ELF-1 (cell line): ENCODE measurements at regions not wholly inside any gene's neighbourhood (a gene's known extent, or its start where the extent isn't known, plus 50 kb on each side); places are given as distances from the start of the nearest gene placed in this dataset.

ENCODE experiments used
- DNase-seq: peaks from one replicate; pipeline ENCODE4 v3.0.0-alpha.2; 2016; ENCODE audit warnings: low read depth, low spot score

DNA sequence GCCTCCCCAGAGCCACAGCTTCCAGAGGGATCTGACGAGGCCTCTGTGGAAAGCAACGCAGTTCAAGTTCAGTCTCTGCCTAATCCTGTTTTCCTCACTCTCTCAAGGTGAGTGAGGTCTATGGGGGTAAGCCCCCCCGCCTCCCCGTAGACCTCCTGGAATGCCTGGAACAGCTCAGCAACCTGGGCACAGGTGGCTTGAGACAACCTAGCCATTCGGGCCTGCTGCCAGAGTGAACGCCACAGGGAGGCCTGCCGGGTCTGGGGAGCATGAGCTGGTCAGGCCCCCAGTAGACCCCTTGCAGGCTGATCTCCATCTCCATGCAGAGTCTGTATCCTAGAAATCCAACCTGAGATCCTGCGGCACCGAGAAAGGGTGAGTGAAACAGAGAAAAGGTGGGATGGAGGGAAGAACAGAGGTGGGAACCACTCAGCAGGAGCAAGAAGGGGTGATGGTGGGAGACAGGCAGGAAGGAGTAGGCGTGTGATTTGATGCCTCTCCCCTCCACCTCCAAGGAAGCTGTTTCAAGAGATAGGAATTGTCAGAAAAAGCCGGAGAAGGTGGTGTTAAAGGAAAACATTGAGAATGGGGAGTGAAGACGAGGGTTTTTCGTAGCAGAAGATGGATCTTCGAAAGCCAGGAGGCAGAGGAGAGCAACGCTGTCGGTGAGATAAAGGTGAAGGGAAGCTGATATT is 123.1 kb upstream of the PRMT8 start:
- DNase-seq: no peak

DNA sequence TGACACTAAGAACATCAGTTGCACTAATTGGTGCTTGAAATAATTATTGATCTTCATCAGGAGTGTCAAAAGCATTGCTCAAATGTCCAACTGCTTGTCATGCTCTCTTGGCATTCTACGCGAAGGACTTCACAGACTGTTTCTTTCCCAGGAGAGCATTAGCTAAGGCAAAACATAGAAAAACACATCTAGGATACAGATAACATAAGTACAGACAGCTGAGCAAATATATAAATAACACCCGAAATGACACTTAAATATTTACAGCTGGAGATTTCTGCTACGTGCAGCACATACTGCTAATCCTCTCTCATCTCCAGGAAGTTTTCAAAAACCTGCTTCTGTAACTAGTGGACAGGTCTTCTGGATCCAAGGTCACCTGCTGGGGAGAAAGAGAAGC is 120.0 kb upstream of the PRMT8 start:
- no peak for DNase-seq

DNA sequence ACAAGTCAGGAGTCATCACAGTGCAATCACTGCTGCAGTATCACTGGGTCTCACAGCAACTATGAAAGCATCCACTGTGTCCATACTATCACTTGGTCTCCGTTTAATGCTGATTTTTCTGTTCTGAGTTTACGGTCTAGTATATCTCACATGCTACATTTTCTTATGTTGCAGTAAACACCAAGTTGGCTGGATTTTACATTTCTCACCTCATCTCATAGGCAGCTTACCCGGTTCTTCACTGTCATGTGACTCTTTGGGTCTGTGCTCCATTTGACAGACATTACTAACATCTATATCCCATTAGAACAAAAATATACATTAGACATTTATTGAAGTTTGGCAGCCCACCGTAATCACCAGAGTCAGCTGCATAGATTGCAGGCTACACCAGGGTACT is 115.7 kb upstream of the PRMT8 start:
- no peak for DNase-seq

DNA sequence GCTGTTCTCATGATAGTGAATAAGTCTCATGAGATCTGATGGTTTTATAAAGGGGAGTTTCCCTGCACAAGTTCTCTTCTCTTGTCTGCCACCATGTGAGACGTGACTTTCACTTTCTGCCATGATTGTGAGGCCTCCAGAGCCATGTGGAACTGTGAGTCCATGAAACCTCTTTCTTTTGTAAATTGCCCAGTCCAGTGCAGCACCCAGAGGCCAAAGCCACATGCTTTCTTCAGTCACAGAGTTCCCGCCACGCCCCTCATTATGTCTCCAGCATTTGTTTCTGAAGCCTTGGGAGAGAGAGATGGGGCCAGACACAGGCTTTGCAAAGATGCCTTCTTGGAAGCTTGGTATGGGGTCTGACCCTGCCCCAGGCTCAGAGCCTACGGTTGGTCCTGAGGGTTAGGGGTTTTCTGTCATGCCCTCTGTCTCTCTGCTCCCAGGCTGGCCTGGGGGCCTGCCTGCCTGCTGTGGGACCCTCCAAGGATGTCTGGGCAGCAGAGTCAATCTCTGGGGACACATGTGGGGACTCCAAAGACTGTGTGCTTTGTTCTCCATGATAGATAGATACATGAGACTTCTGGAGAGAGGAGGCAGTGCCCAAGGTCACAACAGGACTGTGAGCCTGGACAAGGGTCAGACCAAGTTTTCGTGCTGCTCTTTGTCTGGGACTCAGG is 114.1 kb upstream of the PRMT8 start:
- no peak for DNase-seq

DNA sequence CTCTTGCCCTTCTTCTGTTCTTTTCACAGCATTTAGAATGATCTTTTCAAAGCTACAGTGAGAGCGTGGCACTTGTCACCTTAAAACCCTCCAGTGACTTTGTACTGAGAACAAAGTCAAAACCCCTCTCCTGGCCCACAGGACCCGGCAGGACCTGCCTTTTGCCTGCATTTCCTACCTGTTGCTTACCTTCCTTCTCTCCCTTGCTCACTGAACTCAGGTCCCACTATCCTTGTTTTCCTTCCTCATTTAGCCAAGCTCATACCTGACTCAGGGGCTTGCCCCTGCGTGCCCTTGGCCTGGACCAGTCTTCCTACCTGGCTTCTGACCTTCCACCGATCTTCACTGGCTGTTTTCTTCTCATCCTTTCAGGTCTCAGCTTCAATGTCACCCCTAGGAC is 112.3 kb upstream of the PRMT8 start:
- no peak for DNase-seq

DNA sequence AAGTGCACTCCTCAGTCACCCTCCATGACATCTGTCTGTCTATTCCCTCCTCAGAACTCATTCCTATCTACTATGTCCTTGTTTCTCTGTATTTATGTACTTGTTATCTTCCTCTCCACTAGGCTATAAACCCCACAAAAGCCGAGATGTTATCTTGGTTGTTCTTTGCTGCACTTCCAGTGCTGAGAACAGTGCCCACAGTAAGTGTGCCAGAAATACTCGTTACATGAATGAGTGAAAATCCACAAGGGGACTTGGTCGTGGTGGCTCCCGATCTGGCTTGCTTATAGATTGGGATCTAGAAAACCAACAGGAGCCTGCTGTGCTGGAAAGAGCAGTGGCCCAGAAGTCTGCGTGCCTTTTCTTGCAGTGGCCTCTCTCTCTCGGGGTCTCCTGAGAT is 111.9 kb upstream of the PRMT8 start:
- no peak for DNase-seq

DNA sequence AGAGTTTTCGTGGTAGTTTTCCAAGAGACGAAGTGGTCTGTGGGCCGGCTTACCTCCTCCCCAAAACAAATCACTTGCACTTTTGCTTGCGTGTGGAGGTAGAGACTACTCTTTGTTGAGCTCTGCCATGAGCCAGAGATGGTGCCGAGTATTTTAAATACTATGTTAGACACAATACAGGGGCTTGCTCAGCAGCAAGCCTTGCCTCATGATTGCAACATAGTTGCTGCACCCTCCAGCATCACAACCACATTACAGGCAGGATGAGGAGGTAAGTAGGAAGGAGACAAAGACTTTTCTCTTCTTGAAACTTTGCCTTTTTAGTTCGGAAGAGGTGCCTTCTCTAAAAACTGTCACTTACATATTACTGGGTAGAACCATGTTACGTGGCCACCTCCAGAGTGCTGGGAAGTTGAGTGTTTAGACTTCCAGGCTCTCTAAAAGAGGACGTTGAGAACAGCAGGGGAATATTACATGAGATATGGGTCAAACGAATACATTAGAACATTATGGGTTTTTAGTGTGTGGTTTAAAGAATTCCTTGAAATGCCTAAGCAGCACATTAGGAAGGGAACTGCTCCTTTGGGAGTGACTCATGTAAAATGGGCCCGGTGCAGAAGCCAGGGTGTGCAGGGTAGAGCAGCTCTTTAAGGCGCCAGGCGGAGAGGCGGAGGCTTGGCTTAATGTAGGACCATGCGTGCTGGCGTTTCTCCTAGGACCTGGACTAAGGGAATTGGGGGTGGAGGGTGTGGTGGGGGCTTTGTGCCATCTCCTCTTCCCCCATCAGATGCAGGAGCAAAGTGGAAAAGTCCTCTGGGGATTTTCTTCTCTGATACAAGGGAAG is 110.6 kb upstream of the PRMT8 start:
- no peak for DNase-seq

DNA sequence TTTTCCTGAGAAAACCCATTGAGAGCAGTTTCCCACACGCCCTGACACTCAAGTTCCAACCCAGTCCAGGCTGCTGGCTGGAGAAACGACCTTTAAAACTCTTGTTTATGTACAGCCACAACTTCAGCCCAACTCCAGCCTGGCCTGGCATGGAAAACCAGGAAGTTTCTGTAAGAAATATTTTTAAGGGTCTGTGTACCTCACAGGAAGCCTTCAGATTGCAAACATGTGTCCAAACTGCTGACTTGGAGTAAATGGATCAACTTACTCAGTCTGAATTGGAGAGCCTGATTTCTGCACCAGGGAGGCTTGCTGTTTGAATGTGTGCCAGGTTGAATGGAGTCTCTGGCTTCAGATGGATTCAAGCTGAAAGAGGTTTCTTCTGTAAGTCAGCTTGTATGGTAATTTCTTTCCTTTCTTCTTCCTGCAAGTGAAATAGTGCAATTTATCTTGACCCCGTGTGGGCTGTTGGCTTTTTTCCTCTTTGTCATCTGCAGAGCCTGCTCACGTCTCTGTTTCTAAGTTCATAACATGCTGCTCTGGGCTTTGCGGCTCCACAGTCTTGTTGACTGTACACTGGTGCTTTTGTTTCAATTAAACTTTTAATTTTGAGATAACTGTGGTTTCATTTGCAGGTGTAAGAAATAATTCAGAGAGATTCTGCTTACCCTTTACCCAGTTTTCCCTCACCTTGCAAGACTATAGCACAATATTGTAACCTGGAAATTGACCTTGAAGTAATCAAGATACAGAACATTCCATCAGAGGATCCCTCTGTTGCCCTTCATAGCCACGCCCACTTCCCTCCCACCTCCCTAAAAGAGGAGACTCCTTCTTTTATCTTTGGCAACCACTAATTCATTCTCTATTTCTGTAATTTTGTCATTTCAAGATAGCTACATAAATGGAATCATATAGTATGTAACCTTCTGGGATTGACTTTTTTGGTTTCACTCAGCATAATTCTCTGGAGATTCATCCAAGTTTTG is 109.7 kb upstream of the PRMT8 start:
- no peak for DNase-seq

DNA sequence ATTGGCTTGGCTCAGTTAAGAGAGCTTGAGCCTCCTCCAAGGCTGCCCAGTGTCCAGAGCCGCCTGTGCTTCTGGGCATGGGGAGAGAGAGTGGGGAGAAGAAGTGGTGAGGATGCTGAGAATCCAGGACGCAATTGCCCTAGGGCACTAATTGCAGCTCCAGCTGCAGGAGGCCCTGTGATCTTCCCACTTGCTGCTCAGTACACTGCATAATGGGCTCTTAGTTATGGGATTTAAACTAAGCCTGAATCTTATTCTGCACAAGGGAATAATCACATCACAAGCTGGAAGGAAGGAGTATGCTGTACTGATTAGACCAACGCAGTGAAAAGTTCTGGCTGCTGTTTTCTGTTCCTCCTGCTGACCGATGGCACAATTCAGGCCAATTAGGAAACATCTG is 101.0 kb upstream of the PRMT8 start:
- DNase-seq: peak; percentile 51

DNA sequence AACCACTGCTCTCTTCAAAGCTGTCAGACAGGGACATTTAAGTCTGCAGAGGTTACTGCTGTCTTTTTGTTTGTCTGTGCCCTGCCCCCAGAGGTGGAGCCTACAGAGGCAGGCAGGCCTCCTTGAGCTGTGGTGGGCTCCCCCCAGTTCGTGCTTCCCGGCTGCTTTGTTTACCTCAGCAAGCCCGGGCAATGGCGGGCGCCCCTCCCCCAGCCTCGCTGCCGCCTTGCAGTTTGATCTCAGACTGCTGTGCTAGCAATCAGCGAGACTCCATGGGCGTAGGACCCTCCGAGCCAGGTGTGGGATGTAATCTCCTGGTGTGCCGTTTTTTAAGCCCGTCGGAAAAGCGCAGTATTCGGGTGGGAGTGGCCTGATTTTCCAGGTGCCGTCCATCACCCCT is 93.4 kb upstream of the PRMT8 start:
- peak; percentile 47 for DNase-seq

DNA sequence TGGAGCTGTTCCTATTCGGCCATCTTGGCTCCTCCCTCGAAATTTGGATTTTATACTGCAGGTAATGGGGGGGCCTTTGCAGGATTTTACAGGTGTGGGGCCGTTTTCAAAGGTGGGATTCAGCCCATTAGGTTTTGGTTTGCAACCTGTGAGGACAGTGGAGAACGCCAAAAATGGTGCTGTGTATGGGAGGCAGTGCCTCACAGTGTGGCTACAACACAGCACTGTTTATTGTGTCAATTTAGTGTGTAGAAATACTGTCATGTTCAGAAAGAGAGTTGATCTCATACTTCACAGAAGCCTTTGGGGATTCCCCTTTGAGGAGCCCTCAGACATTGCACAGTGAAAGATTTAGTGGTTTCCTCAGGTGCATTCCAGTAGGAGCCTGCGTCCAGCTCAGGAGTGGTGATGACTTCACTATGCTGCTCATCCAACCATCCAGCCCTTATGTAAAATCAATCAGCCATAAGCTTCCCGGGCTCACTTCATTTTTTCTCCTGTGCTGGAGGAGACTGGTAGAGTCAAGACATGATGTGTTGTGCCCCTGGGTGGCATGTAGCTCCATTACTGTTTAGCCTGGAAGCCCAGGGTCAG is 92.7 kb upstream of the PRMT8 start:
- no peak for DNase-seq

DNA sequence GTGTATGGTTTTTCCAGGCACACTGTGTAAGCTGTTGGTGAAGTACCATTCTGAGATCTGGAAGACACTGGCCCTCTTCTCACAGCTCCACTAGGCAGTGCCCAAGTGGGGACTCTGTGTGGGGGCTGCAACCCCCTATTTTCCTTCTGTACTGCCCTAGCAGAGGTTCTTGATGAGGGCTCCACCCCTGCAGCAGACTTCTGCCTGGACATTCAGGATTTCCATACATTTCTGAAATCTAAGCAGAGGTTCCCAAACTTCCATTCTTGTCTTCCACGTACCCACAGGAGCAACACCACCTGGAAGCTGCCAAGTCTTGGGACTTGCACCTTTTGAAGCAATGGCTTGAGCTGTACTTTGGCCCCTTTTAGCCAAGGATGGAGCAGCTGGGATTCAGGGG is 85.2 kb upstream of the PRMT8 start:
- no peak for DNase-seq

DNA sequence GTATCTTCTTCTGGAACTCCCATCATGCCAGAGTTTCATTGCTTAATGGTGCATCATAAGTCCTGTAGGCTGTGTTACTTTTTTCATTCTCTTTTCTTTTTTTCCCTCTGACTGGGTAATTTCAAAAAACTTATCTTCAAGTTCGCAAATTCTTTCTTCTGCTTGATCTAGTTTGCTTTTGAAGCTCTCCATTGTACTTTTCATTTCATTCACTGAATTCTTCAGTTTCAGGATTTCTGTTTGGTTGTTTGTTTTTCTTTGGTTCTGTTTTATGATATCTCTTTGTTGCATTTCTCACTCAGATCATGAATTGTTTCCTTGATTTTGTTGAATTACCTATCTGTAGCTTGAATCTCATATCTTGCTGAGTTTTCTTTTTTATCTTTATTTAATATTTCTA is 83.3 kb upstream of the PRMT8 start:
- DNase-seq: no peak

DNA sequence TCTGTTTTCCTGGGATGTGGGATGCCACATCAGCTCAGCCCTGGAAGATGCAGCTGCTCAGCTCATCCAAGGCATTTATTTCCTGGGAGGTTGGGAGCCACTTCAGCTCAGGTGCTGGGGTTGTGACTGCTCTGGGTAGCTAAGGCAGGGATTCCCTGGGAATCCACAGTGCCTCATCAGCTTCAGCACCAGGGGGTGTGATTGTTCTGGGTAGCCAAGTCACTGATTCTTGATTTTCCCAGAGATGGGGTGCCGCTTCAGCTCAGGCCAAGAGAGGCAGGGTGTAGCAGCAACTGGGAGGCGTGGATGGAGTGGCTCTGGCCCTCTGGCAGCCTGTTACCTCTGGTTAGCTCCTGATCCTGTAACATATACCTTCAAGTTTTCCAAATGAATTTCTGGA is 81.3 kb upstream of the PRMT8 start:
- no peak for DNase-seq

DNA sequence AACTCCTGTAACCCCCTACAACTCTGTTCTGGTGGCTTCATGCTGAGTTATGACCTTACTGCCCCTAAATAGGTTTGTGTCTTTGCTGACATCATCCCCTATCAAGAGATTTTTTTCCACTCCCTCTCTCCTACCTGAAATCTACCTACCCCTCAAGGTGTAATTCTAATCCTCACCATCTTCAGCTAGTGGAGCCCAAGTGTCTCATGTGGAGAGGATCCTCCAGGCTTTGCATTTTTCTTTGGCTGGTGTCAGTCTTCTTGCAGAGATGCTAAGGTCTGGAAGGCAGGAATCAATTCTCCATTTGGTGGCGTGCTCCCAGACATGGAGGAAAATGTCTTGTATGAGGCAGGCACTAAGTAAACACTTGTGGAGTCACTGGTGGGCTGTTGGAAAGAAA is 74.8 kb upstream of the PRMT8 start:
- DNase-seq: no peak

DNA sequence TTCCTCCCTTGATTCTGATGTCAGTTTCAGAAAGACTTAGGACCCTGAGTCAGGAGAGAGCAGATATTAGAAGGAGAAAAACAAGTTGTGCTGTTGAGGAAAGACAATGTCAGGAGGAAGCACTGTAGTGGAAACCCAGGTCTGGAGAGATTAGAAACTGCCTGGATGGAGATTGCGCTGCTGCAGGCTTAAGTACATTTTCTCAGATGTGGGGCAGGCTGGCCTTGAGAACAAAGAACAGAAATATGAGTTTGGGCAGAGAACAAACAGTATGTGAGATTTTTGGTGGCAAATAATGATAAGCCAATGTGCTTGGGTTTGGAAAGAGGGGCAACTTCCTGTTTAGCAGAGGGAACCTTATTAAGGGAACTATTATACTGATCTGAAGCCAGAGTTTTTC is 74.3 kb upstream of the PRMT8 start:
- DNase-seq: no peak

DNA sequence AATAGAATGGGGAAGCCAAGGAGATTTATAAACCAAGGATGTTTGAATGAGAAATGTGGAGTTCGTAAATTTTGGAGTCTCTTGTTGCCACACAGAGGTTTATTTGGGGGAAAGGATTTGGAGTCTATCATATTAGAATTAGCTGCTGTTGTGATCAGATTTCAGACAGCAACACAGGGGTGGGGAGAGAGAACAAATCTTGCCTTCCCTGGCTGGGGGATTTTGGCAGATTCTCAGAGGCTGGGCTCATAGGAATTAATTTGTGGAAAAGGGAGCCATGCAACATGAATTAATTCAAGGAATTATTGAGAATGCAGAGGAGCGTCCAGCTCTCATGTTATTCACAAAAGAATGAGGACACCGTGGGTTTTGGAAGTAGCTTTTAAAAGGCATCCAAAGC is 73.9 kb upstream of the PRMT8 start:
- DNase-seq: no peak

DNA sequence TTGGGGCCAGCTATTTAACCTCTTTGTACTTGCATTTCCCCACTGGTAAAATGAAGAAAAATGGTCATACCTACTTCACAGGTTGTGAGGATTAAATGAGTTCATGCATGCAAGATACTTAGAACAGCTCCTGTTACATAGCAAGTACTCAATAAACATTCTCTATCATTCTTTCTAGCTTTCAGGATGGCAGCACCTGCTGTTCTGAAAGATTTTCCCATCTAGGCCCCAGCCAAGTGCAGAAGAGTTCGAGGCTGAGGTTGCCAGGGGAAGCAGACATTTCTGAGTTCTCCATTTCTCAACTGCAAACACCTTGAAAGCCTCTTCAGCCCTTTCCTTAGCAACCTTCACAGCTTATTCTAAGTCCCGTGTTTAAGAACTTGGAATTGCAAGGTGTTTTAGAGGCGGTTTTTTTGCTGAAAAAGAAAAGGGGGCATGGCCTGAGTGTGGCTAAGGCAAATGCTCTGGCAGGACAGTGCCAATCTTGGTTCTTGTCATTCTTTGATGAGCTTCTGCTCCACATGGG is 73.0 kb upstream of the PRMT8 start:
- no peak for DNase-seq

DNA sequence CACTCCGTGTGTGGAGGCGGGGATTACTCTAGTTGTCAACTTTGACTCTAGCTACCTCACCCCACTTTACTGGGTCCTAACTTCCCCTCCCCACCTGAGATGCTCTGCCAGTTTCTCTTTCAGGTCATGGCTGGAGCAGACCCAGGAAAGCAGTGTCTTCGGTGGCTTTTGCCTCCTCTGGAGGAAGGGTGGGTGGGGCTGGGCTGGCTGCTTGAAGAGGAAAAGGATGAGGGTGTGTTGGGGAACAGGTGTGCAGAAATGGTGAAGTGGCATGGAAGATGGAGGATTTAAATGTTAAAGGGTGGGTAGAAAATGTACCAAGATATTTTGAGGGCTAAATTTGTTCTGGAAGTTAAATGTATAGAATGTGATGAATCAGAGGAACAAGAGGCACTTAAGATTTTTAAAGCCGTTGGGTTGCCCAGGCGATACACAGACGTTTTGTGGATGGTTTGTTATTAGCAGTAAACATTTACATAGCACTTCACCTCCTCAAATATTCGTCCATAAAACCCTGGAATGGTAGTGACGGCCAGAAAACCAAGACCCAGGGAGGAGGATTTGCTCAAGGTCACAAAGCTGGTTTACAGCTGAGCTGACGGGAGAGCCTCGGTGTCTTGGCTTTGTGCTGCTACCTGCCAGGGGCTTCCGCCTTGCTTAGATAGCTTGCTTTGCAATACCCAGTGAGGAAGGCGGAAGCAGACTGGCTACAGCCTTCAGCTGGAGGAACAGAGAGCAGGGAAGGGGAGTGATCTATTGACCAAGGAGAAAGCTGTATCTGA is 72.2 kb upstream of the PRMT8 start:
- DNase-seq: no peak

DNA sequence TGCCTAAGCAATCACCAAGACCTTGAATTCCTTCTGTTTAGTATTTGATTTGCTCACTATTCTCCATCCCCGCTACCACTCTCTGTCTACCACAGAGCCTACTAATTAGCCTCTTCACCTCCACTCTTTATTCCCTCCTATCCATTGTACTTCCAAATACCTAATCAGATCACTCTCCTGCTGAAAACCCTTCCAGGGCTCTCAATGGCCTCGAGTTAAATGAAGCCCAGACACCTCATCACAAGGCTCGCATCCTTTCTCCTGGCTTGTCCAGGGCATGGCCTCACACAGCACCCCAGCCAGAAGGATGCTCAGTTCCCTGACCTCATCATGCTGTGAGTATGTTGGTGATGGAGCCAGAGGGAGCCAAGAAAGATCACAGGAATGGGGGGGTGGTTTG is 71.4 kb upstream of the PRMT8 start:
- no peak for DNase-seq
